Natural killer cell (primary cell): ENCODE measurements at regions not wholly inside any gene's neighbourhood (a gene's known extent, or its start where the extent isn't known, plus 50 kb on each side); places are given as distances from the start of the nearest gene placed in this dataset.

Experiments
- ATAC-seq, 3 donors: fragments of 150-1000 bp in 2 of 3; fragments of 200-7000 bp in 1 of 3; cut with Tn5 transposase; 1 replicate in 1 of 3; 2 replicates in 2 of 3; pipeline ENCODE4 v1.10.0; 2021; ENCODE audit warnings: mild to moderate bottlenecking in 2 of 3, moderate library complexity in 2 of 3
- DNase-seq, 2 donors: peaks; one replicate each; pipeline versions ENCODE4 v3.0.0 to v3.0.0-alpha.2; 2013 to 2021; ENCODE audit warnings: mixed read lengths in 1 of 2
- H3K27ac ChIP-seq: one replicate; pipeline ENCODE4 v1.5.1; 2013; ENCODE audit warnings: mild to moderate bottlenecking, low read length
- H3K27me3 ChIP-seq: one replicate; pipeline ENCODE4 v1.6.1; 2013; ENCODE audit warnings: low read length; ENCODE audit not compliant: control insufficient read depth, insufficient read depth
- H3K36me3 ChIP-seq: one replicate; pipeline ENCODE4 v1.6.1; 2013; ENCODE audit warnings: low read length; ENCODE audit not compliant: control insufficient read depth, insufficient read depth
- H3K4me1 ChIP-seq: one replicate; pipeline ENCODE4 v1.6.1; 2013; ENCODE audit warnings: low read length; ENCODE audit not compliant: control insufficient read depth, insufficient read depth
- H3K4me3 ChIP-seq: one replicate; pipeline ENCODE4 v1.5.1; 2013; ENCODE audit warnings: low read length
- H3K9me3 ChIP-seq: one replicate; pipeline ENCODE4 v1.6.1; 2013; ENCODE audit warnings: low read length; ENCODE audit not compliant: control insufficient read depth, insufficient read depth
- H3K27ac Mint-ChIP-seq, 2 donors: one replicate each; pipeline ENCODE4 v1.8.0; 2022; ENCODE audit warnings: mild to moderate bottlenecking in 2 of 2, mixed read lengths in 2 of 2, moderate library complexity in 1 of 2
- H3K27me3 Mint-ChIP-seq, 2 donors: one replicate each; pipeline ENCODE4 v1.8.0; 2022; ENCODE audit warnings: low read depth in 2 of 2, mixed read lengths in 2 of 2
- H3K36me3 Mint-ChIP-seq: one replicate; pipeline ENCODE4 v1.8.0; 2022; ENCODE audit warnings: mixed read lengths
- H3K4me1 Mint-ChIP-seq, 2 donors: one replicate each; pipeline ENCODE4 v1.8.0; 2022; ENCODE audit warnings: mixed read lengths in 2 of 2
- H3K4me3 Mint-ChIP-seq: one replicate; pipeline ENCODE4 v1.8.0; 2022; ENCODE audit warnings: mild to moderate bottlenecking, moderate library complexity, mixed read lengths
- H3K9me3 Mint-ChIP-seq, 2 donors: one replicate each; pipeline ENCODE4 v1.8.0; 2022; ENCODE audit warnings: mixed read lengths in 2 of 2
- WGBS: methylation state at CpG from one replicate; pipeline ENCODE4 v1.1.7; 2013; ENCODE audit warnings: missing lambda C conversion rate; ENCODE audit not compliant: insufficient coverage; 5-methylcytosine and 5-hydroxymethylcytosine counted together
- intact Hi-C: fragments of 100-400 bp; cut with micrococcal nuclease; formaldehyde crosslinking; loops from one replicate; pipeline ENCODE4 v1.14.2; 2022
- TF ChIP-seq, protein P1 (sequence below): fragments of 200-600 bp; IDR thresholded peaks from one replicate; pipeline ENCODE4 v1.8.0; 2022; ENCODE audit warnings: antibody characterized with exemption

DNA sequence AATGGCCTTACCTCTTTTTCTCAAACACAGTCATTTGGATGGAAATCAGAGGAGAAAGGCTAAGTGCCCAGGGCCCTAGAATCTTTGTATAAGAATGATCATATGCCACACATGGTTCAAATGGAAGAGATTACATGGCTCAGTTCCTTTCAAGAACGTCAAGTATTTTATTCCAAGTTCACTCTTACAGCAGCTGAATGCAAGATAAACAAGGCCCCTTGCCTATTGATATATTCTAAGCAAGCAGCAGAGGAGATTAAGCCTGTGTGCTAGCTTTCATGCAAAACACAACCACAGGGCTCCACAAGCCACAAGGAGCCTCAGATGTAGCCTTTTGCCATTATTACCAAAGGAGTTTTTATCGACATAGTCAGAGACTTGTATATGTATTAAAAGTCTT lies 55.3 kb upstream of the SLCO6A1 start:
- H3K4me3 ChIP-seq: no peak overlapping the region
- 55% methylated on average over 1 of the region's 2 CpGs for WGBS
- no peaks in the 10 kb centered on the region for H3K36me3 ChIP-seq
- H3K4me3 Mint-ChIP-seq: no peak overlapping the region
- no peaks in the 10 kb centered on the region for H3K4me1 ChIP-seq
- intact Hi-C loops: no loop called here
- no peaks in the 10 kb centered on the region for H3K36me3 Mint-ChIP-seq
- H3K27ac ChIP-seq: no peak overlapping the region
- no peaks in the 10 kb centered on the region for H3K9me3 ChIP-seq
- no peaks in the 10 kb centered on the region for H3K4me1 Mint-ChIP-seq
- peaks cover 0 to 2% of the 10 kb centered on the region in 2 donors for H3K9me3 Mint-ChIP-seq
- TF ChIP-seq, protein P1, sequence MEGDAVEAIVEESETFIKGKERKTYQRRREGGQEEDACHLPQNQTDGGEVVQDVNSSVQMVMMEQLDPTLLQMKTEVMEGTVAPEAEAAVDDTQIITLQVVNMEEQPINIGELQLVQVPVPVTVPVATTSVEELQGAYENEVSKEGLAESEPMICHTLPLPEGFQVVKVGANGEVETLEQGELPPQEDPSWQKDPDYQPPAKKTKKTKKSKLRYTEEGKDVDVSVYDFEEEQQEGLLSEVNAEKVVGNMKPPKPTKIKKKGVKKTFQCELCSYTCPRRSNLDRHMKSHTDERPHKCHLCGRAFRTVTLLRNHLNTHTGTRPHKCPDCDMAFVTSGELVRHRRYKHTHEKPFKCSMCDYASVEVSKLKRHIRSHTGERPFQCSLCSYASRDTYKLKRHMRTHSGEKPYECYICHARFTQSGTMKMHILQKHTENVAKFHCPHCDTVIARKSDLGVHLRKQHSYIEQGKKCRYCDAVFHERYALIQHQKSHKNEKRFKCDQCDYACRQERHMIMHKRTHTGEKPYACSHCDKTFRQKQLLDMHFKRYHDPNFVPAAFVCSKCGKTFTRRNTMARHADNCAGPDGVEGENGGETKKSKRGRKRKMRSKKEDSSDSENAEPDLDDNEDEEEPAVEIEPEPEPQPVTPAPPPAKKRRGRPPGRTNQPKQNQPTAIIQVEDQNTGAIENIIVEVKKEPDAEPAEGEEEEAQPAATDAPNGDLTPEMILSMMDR: no peak
- H3K27me3 Mint-ChIP-seq: peaks cover 0 to 13% of the 10 kb centered on the region in 2 donors
- H3K27me3 ChIP-seq: no peaks in the 10 kb centered on the region
- ATAC-seq (no peak), DNase-seq (no peak)
- H3K27ac Mint-ChIP-seq: no peak overlapping the region

DNA sequence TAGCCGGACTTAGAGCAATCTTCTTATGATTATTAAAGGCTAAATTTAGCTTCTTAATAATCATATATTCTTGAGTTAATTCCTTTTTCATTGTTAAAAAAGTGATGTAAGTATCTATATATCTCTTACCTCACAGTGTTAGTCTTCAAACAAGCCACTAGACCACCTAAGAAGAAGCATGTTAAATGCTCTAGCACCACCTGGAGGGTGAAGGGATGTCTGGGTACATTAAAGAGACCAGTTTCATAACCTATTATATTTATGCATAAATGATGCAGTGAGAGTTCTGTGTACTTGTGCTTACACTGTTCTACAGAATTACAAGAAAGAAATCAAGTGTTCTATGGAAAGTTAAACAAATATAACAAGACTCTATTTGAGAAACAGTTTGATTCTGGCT lies 55.9 kb upstream of the SLCO6A1 start:
- peak in 1 of 3 donors; percentile 45 for ATAC-seq

DNA sequence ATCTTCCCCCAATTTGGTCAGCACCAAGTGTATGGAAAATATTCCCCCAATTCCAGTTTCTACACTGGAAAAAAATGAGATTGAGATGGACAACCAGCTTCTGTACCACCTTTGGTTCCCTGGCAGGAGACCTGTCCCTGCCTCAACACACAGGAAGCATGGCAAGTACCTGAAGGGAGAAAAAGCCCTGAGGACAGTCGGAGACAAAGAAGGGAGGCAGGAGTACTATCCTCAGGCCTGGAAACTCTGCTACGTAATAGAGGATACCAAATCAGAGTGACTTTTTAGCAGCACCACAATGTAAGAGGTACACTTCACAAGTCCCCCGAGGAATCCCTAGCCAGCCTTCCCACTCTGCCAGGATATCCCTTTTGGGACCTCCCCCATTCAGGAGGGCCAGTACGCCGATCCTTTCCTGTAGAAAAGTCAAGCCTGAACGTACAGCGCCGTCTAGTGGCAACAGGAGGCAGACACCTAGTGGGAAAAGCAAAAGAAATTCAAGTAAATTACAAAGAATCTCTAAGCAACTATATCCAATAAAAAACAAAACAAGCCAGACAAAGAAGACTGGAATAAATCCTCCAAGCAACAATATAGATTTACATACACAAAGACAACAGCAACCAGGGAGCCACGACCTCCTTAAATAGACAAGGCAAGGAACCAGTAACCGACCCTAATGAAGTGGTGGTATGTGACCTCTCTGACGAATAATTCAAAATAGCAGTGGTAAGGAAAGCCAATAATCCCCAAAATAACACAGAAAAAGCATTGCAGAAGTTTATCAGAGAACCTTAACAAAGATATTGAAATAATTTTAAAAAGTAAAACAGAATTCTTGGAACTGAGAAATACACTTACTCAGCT lies 63.3 kb upstream of the SLCO6A1 start:
- peak in 1 of 2 donors; percentile 9 for DNase-seq
- no peaks in the 10 kb centered on the region for H3K9me3 Mint-ChIP-seq
- no peak for ATAC-seq

More for the DNA sequence above, 55.9 kb upstream of the SLCO6A1 start:
- Histone ChIP-seq H3K4me3 (no peak overlapping the region), H3K4me1 (no peaks in the 10 kb centered on the region), H3K27ac (no peak overlapping the region), H3K9me3 (no peaks in the 10 kb centered on the region), H3K36me3 (no peaks in the 10 kb centered on the region), H3K27me3 (no peaks in the 10 kb centered on the region)
- Mint-ChIP-seq H3K9me3 (peaks cover 0 to 2% of the 10 kb centered on the region in 2 donors), H3K27ac (no peak overlapping the region), H3K4me3 (no peak overlapping the region), H3K36me3 (no peaks in the 10 kb centered on the region), H3K27me3 (peaks cover 0 to 13% of the 10 kb centered on the region in 2 donors), H3K4me1 (no peaks in the 10 kb centered on the region)
- WGBS: no CpG with 5 or more reads among the region's 1 CpG
- TF ChIP-seq, protein P1: no peak
- intact Hi-C loops: no loop called here
- no peak for DNase-seq

More for the DNA sequence above, 63.3 kb upstream of the SLCO6A1 start:
- H3K27me3 ChIP-seq: no peaks in the 10 kb centered on the region
- H3K36me3 ChIP-seq: no peaks in the 10 kb centered on the region
- no peaks in the 10 kb centered on the region for H3K4me1 ChIP-seq
- TF ChIP-seq, protein P1: peak; percentile 53
- Mint-ChIP-seq H3K27ac (no peak overlapping the region), H3K36me3 (no peaks in the 10 kb centered on the region), H3K27me3 (peaks cover 4 to 24% of the 10 kb centered on the region in 2 donors), H3K4me3 (no peak overlapping the region), H3K4me1 (no peaks in the 10 kb centered on the region)
- intact Hi-C loops: no loop called here
- no peak overlapping the region for H3K4me3 ChIP-seq
- H3K27ac ChIP-seq: no peak overlapping the region
- WGBS: 56% methylated on average over 11 of the region's 11 CpGs
- no peaks in the 10 kb centered on the region for H3K9me3 ChIP-seq
